Endothelial cell of umbilical vein (primary cell): ENCODE measurements at regions not wholly inside any gene's neighbourhood (a gene's known extent, or its start where the extent isn't known, plus 50 kb on each side); places are given as distances from the start of the nearest gene placed in this dataset.

ENCODE experiments used
- BruUV-seq: library from RNA; stranded (reverse); fragments of 400-500 nt; replicated peaks from 2 replicates; lab custom pipeline; 2021; lab: Mats Ljungman, UMichigan
- CTCF ChIA-PET: fragments of 300-600, 350-600 bp; sonication (Branson Sonifier 250); formaldehyde crosslinking; loops from one replicate; lab custom pipeline; 2021; ENCODE audit warnings: antibody characterized with exemption, inconsistent platforms; lab: Charles Lee
- POLR2A ChIA-PET: fragments of 300-600, 350-600 bp; sonication (Branson Sonifier 250); formaldehyde crosslinking; loops from one replicate; lab custom pipeline; 2021; ENCODE audit warnings: antibody characterized with exemption, inconsistent platforms; lab: Charles Lee
- DNase-seq: peaks from one replicate; pipeline ENCODE4 v3.0.0-alpha.2; 2011; ENCODE audit warnings: low read depth, low spot score
- FAIRE-seq: peaks from 2 replicates; lab custom pipeline; 2011; peaks lifted over from hg19 to GRCh38; lab: Jason Lieb, UNC
- H2AFZ ChIP-seq: 2 replicates; pipeline ENCODE4 v1.6.0; 2012; ENCODE audit warnings: low read depth, low read length, control low read depth, inconsistent platforms
- H3K27ac ChIP-seq: 2 replicates; pipeline ENCODE4 v1.5.1; 2011; ENCODE audit warnings: low read depth, mild to moderate bottlenecking, control low read depth, low read length, moderate library complexity; ENCODE audit not compliant: insufficient read depth
- H3K27me3 ChIP-seq, 2 experiments: 2 replicates each; pipeline versions ENCODE4 v1.6.0 to v1.6.1; 2011; ENCODE audit warnings: low read length in 2 of 2, mixed read lengths in 1 of 2; ENCODE audit not compliant: control insufficient read depth in 2 of 2, insufficient read depth in 2 of 2
- H3K36me3 ChIP-seq, 2 experiments: 2 replicates in 1 of 2; 3 replicates in 1 of 2; pipeline ENCODE4 v1.5.1; 2011; ENCODE audit warnings: low read length in 2 of 2, mild to moderate bottlenecking in 1 of 2, moderate library complexity in 1 of 2; ENCODE audit not compliant: control insufficient read depth in 2 of 2, insufficient read depth in 2 of 2; ENCODE audit errors: extremely low read depth in 1 of 2
- H3K4me1 ChIP-seq: 3 replicates; pipeline ENCODE4 v1.5.1; 2011; ENCODE audit warnings: mild to moderate bottlenecking, low read length; ENCODE audit not compliant: control insufficient read depth, insufficient read depth; ENCODE audit errors: extremely low read depth
- H3K4me2 ChIP-seq: 2 replicates; pipeline ENCODE4 v1.6.1; 2011; ENCODE audit warnings: low read length, control low read depth, mixed read lengths; ENCODE audit not compliant: insufficient read depth
- H3K4me3 ChIP-seq, 3 experiments: fragments of 200-600 bp in 1 of 3; sonication (generic), shearing (Covaris generic) in 1 of 3; replicated peaks in 1 of 3; 2 replicates each; pipeline ENCODE4 v1.5.1; 2011 to 2016; ENCODE audit warnings: control low read depth in 3 of 3, low read length in 3 of 3, mild to moderate bottlenecking in 2 of 3, inconsistent platforms in 1 of 3, low read depth in 1 of 3, moderate library complexity in 1 of 3; ENCODE audit not compliant: insufficient read depth in 1 of 3
- H3K79me2 ChIP-seq: 2 replicates; pipeline ENCODE4 v1.6.0; 2012; ENCODE audit warnings: low read length, inconsistent platforms; ENCODE audit not compliant: control insufficient read depth, insufficient read depth
- H3K9ac ChIP-seq: replicated peaks from 2 replicates; pipeline ENCODE3; 2011; ENCODE audit warnings: low read length, control low read depth; ENCODE audit not compliant: insufficient read depth; ENCODE audit errors: extremely low read depth
- H3K9me1 ChIP-seq: replicated peaks from 3 replicates; pipeline ENCODE4 v1.6.0; 2011; ENCODE audit warnings: mild to moderate bottlenecking, low read length; ENCODE audit not compliant: control insufficient read depth, insufficient read depth; ENCODE audit errors: extremely low read depth
- H3K9me3 ChIP-seq: replicated peaks from 2 replicates; pipeline ENCODE4 v1.5.1; 2012; ENCODE audit warnings: low read length, inconsistent platforms; ENCODE audit not compliant: control insufficient read depth, insufficient read depth
- H4K20me1 ChIP-seq: replicated peaks from 2 replicates; pipeline ENCODE3; 2011; ENCODE audit warnings: mild to moderate bottlenecking, low read length; ENCODE audit not compliant: control insufficient read depth, insufficient read depth; ENCODE audit errors: extremely low read depth
- CTCF ChIP-seq, 2 donors: IDR thresholded peaks; 1 replicate in 1 of 2; 2 replicates in 1 of 2; pipeline ENCODE4 v1.5.1; 2011; ENCODE audit warnings: low read length in 2 of 2, mild to moderate bottlenecking in 2 of 2, moderate library complexity in 2 of 2, control low read depth in 1 of 2, inconsistent platforms in 1 of 2, low read depth in 1 of 2; ENCODE audit not compliant: insufficient read depth in 1 of 2; ENCODE audit errors: extremely low read depth in 1 of 2
- GATA2 ChIP-seq: IDR thresholded peaks from 2 replicates; pipeline ENCODE4 v1.7.0; 2011; ENCODE audit warnings: low read depth, mild to moderate bottlenecking, moderate library complexity, mixed read lengths, low read length; ENCODE audit not compliant: insufficient read length, insufficient read depth
- POLR2A ChIP-seq: IDR thresholded peaks from 2 replicates; pipeline ENCODE4 v1.6.1; 2012; ENCODE audit warnings: low read depth, mild to moderate bottlenecking, control low read depth, low read length
- POLR2AphosphoS5 ChIP-seq: IDR thresholded peaks from 2 replicates; pipeline ENCODE4 v1.6.1; 2012; ENCODE audit warnings: low read depth, mild to moderate bottlenecking, control low read depth, low read length, moderate library complexity; ENCODE audit not compliant: insufficient read depth
- dilution Hi-C: fragments of 300-500 bp; cut with MboI; formaldehyde crosslinking; loops from one replicate; pipeline ENCODE4 v1.15.0; 2019; ENCODE audit warnings: low sequenced_read_pairs; ENCODE audit not compliant: extremely low pct_ligation_motif_present
- intact Hi-C: fragments of 100-400 bp; cut with micrococcal nuclease; formaldehyde crosslinking; loops from one replicate; pipeline ENCODE4 v1.10.0; 2022

DNA sequence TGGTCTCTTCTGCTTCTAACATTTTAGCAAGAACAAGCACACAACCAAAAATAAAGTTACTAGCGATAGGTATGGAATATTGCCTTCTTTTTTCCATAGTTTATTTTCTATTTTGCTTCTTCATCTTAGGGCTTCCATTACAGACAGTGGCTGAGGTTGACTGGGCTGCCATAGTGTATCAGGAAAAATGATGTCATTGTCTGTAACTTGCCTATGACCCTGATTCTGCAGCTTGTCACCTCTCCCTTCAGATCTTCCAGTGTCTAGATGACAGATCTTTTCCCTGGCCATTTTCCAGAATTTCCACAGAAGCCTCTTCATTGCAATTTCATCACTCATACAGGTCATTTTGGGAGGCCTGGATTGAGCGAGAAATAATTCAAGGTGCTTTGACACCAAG, 308.5 kb downstream of the EPHA4 start:
- CTCF ChIA-PET, result interaction anchor here (1.6 kb wide), 1 partner anchor 10 kb away, joined by 3 read pairs; no protein-coding TSS in a partner anchor
- Histone ChIP-seq H3K27ac (no peak overlapping the region), H3K27me3 (peaks cover 0 to 3% of the 10 kb centered on the region in 2 experiments), H3K79me2 (no peaks in the 10 kb centered on the region), H2AFZ (no peak overlapping the region), H3K4me2 (no peak overlapping the region), H3K9me3 (no peaks in the 10 kb centered on the region), H4K20me1 (no peaks in the 10 kb centered on the region), H3K4me1 (no peaks in the 10 kb centered on the region), H3K9me1 (no peaks in the 10 kb centered on the region), H3K9ac (no peak overlapping the region), H3K4me3 (no peak overlapping the region), H3K36me3 (no peaks in the 10 kb centered on the region)
- DNase-seq (no peak), FAIRE-seq (no peak)
- dilution Hi-C loops, result no loop called here
- TF ChIP-seq CTCF (IDR thresholded peaks at IDR 0.05; ENCODE audit: extremely low read depth in 1 of 2, insufficient read depth in 1 of 2, low read depth in 1 of 2, low read length in 2 of 2) (no peak), POLR2AphosphoS5 (no peak), POLR2A (no peak)
- no TSS peak for BruUV-seq
- POLR2A ChIA-PET, result no interaction called here
- intact Hi-C loops, result no loop called here

DNA sequence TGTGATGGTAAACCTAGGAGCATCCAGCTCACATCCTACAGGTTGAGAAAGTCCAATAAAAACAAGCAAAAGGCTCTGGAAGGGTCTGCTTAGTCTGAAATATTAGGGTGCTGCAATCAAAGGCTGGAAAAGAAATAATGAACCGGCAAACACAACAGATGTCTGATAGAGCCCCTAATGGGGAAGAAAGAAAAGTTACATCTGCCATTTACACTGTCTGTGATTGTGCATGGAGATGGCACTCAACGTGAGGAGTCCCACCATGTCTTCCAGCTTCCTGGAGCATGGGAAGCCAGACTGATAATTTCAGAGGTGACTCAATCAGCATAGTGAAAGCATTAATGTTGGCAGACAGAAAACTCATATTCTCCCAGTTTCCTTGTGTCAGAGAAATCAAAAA, 307.8 kb downstream of the EPHA4 start:
- peaks cover 0 to 3% of the 10 kb centered on the region in 2 experiments for H3K27me3 ChIP-seq
- no peaks in the 10 kb centered on the region for H3K9me3 ChIP-seq
- H3K36me3 ChIP-seq, result no peaks in the 10 kb centered on the region
- intact Hi-C loops (no loop called here), dilution Hi-C loops (no loop called here)
- no peaks in the 10 kb centered on the region for H3K79me2 ChIP-seq
- H3K9me1 ChIP-seq, result no peaks in the 10 kb centered on the region
- FAIRE-seq, result no peak
- no peak overlapping the region for H3K27ac ChIP-seq
- H4K20me1 ChIP-seq, result no peaks in the 10 kb centered on the region
- BruUV-seq, result no TSS peak
- no peak for DNase-seq
- POLR2A ChIA-PET, result no interaction called here
- CTCF ChIA-PET, result no interaction called here
- H3K9ac ChIP-seq, result no peak overlapping the region
- H2AFZ ChIP-seq, result no peak overlapping the region
- H3K4me2 ChIP-seq, result no peak overlapping the region
- H3K4me3 ChIP-seq, result no peak overlapping the region
- TF ChIP-seq GATA2, result no peak
- no peaks in the 10 kb centered on the region for H3K4me1 ChIP-seq
